CD4-positive, alpha-beta T cell (primary cell): ENCODE measurements at regions not wholly inside any gene's neighbourhood (a gene's known extent, or its start where the extent isn't known, plus 50 kb on each side); places are given as distances from the start of the nearest gene placed in this dataset.

Source experiments
- ATAC-seq: fragments of 200-7000 bp; cut with Tn5 transposase; one replicate; pipeline ENCODE4 v1.10.0; 2022; ENCODE audit warnings: mild to moderate bottlenecking; ENCODE audit not compliant: poor library complexity
- CTCF ChIA-PET: fragments of 350-600 bp; sonication (Branson Sonifier 250); formaldehyde crosslinking; loops from one replicate; lab custom pipeline; 2021; ENCODE audit warnings: antibody characterized with exemption, inconsistent platforms; lab: Charles Lee
- POLR2A ChIA-PET: fragments of 350-600 bp; sonication (Branson Sonifier 250); formaldehyde crosslinking; loops from one replicate; lab custom pipeline; 2021; ENCODE audit warnings: antibody characterized with exemption, inconsistent platforms; lab: Charles Lee
- DNase-seq, 14 experiments: peaks; one replicate each; pipeline ENCODE4 v3.0.0-alpha.2; 2013 to 2020; ENCODE audit warnings: mixed read lengths in 2 of 14
- H3K27ac ChIP-seq, 2 donors: one replicate each; pipeline versions ENCODE4 v1.5.1 to v1.7.0; 2013; ENCODE audit warnings: low read length in 2 of 2, low read depth in 1 of 2, mild to moderate bottlenecking in 1 of 2
- H3K27me3 ChIP-seq, 2 experiments: 1 replicate in 1 of 2; 2 replicates in 1 of 2; pipeline versions ENCODE4 v1.6.1 to v1.7.0; 2013; ENCODE audit warnings: low read length in 2 of 2, control low read depth in 1 of 2, mild to moderate bottlenecking in 1 of 2, moderate library complexity in 1 of 2; ENCODE audit not compliant: insufficient read depth in 2 of 2, control insufficient read depth in 1 of 2
- H3K36me3 ChIP-seq: one replicate; pipeline ENCODE4 v1.6.1; 2013; ENCODE audit warnings: low read length, control low read depth; ENCODE audit not compliant: insufficient read depth
- H3K4me1 ChIP-seq: one replicate; pipeline ENCODE4 v1.6.1; 2013; ENCODE audit warnings: low read length, control low read depth; ENCODE audit not compliant: insufficient read depth
- H3K4me3 ChIP-seq: one replicate; pipeline ENCODE4 v1.5.1; 2013; ENCODE audit warnings: mild to moderate bottlenecking, low read length, moderate library complexity
- H3K9me3 ChIP-seq, 2 experiments: 1 replicate in 1 of 2; 2 replicates in 1 of 2; pipeline versions ENCODE4 v1.6.1 to v1.7.0; 2013; ENCODE audit warnings: low read length in 2 of 2, mild to moderate bottlenecking in 2 of 2, control low read depth in 1 of 2, moderate library complexity in 1 of 2; ENCODE audit not compliant: control insufficient read depth in 1 of 2, insufficient read depth in 1 of 2
- H3K27ac Mint-ChIP-seq: one replicate; pipeline ENCODE4 v1.8.0; 2020; ENCODE audit warnings: mixed read lengths
- H3K27me3 Mint-ChIP-seq: one replicate; pipeline ENCODE4 v1.8.0; 2021; ENCODE audit warnings: mixed read lengths
- H3K36me3 Mint-ChIP-seq: one replicate; pipeline ENCODE4 v1.8.0; 2021; ENCODE audit warnings: low read depth, mixed read lengths
- H3K4me1 Mint-ChIP-seq: one replicate; pipeline ENCODE4 v1.8.0; 2021; ENCODE audit warnings: low read depth, mixed read lengths
- H3K4me3 Mint-ChIP-seq: one replicate; pipeline ENCODE4 v1.8.0; 2020; ENCODE audit warnings: mild to moderate bottlenecking, mixed read lengths
- H3K9me3 Mint-ChIP-seq: one replicate; pipeline ENCODE4 v1.8.0; 2020; ENCODE audit warnings: mixed read lengths
- intact Hi-C, 2 experiments: fragments of 100-400 bp; cut with DNase I in 1 of 2; cut with micrococcal nuclease in 1 of 2; formaldehyde crosslinking; loops; one replicate each; pipeline versions ENCODE4 v1.15.1 to v1.9.0; 2023 to 2025; cut with DNase I, micrococcal nuclease
- TF ChIP-seq, protein P1 (sequence below): fragments of 200-600 bp; IDR thresholded peaks from one replicate; pipeline ENCODE4 v1.8.0; 2022; ENCODE audit warnings: antibody characterized with exemption, mild to moderate bottlenecking

DNA sequence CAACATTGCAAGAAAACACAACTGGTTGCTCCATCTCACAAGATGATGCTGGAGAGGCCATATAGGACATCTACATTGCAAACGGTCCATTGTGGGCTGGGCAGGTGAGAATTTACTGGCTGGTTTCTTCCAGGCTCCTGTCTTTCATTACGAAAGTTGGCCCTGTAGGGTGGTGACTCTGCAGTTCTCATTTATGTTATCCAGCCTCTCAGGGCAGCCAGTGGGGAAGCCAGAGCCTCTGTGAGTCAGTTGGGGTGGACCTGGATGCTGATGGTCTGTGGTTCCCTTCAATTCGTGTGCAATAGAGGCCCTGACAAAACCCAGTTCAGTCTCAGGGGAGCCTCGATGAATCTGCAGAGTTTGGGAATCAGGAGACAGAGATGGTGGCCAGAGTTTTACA, 341.0 kb upstream of the CCL2 start:
- TF ChIP-seq, protein P1, sequence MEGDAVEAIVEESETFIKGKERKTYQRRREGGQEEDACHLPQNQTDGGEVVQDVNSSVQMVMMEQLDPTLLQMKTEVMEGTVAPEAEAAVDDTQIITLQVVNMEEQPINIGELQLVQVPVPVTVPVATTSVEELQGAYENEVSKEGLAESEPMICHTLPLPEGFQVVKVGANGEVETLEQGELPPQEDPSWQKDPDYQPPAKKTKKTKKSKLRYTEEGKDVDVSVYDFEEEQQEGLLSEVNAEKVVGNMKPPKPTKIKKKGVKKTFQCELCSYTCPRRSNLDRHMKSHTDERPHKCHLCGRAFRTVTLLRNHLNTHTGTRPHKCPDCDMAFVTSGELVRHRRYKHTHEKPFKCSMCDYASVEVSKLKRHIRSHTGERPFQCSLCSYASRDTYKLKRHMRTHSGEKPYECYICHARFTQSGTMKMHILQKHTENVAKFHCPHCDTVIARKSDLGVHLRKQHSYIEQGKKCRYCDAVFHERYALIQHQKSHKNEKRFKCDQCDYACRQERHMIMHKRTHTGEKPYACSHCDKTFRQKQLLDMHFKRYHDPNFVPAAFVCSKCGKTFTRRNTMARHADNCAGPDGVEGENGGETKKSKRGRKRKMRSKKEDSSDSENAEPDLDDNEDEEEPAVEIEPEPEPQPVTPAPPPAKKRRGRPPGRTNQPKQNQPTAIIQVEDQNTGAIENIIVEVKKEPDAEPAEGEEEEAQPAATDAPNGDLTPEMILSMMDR, result no peak
- H3K4me3 Mint-ChIP-seq, result no peak overlapping the region
- no peak for ATAC-seq
- Histone ChIP-seq H3K9me3 (no peaks in the 10 kb centered on the region), H3K27me3 (no peaks in the 10 kb centered on the region), H3K4me3 (no peak overlapping the region), H3K4me1 (no peaks in the 10 kb centered on the region), H3K36me3 (no peaks in the 10 kb centered on the region), H3K27ac (no peak overlapping the region)
- CTCF ChIA-PET, result no interaction called here
- POLR2A ChIA-PET, result no interaction called here
- no peak for DNase-seq
- H3K9me3 Mint-ChIP-seq, result no peaks in the 10 kb centered on the region
- peaks cover 11% of the 10 kb centered on the region for H3K27me3 Mint-ChIP-seq
- H3K27ac Mint-ChIP-seq, result no peak overlapping the region
- intact Hi-C loops, result no loop called here
- H3K4me1 Mint-ChIP-seq, result no peaks in the 10 kb centered on the region
- H3K36me3 Mint-ChIP-seq, result no peaks in the 10 kb centered on the region

DNA sequence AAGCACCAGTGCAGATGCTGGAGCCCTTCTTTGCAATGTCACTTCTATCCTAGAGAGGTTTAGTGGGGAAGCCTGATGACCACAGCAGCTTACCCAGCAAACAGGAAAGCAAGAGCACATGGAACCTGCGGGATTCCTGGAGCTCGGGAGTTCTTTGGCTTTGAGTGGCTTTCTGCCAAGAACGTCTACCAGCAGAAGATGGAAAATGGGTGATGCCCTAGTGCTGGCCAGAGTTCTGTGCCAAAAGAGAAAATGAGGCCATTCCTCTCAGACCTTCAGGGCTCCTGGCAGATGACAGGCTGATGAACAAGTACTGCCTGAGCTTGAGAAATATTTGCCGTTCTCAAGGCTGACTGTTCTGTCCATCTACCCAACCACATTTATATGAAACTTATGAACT, 332.1 kb upstream of the CCL2 start:
- Histone ChIP-seq H3K36me3 (no peaks in the 10 kb centered on the region), H3K27me3 (no peaks in the 10 kb centered on the region), H3K4me1 (no peaks in the 10 kb centered on the region), H3K4me3 (no peak overlapping the region), H3K27ac (no peak overlapping the region), H3K9me3 (no peaks in the 10 kb centered on the region)
- Mint-ChIP-seq H3K27me3 (peaks cover 15% of the 10 kb centered on the region), H3K9me3 (no peaks in the 10 kb centered on the region), H3K4me1 (no peaks in the 10 kb centered on the region), H3K27ac (no peak overlapping the region), H3K36me3 (no peaks in the 10 kb centered on the region), H3K4me3 (no peak overlapping the region)
- CTCF ChIA-PET, result no interaction called here
- no peak for ATAC-seq
- TF ChIP-seq, protein P1, result no peak
- POLR2A ChIA-PET, result no interaction called here
- intact Hi-C loops, result no loop called here
- DNase-seq, result no peak

DNA sequence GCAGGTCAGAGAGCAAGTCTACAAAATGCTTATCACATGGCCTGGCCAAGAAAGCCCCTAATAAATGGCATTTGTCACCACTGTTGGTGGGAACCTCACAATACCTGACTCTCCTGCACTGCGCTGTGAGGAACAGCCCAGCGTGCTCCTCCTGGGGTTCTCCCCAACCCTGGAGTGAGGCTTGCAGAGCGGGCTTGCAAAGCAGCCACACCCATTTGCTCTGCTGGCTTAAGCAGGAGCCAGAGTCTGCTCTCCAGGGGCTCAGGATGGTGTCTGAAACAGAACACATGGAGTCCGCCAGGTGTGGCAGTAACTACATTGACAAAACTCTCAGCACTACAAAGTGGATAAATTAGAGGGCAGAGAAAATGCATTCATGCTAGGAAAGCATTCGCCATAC, 331.0 kb upstream of the CCL2 start:
- Histone ChIP-seq H3K4me1 (no peaks in the 10 kb centered on the region), H3K36me3 (no peaks in the 10 kb centered on the region), H3K4me3 (no peak overlapping the region), H3K9me3 (no peaks in the 10 kb centered on the region), H3K27ac (no peak overlapping the region), H3K27me3 (no peaks in the 10 kb centered on the region)
- Mint-ChIP-seq H3K36me3 (no peaks in the 10 kb centered on the region), H3K27ac (no peak overlapping the region), H3K4me3 (no peak overlapping the region), H3K9me3 (no peaks in the 10 kb centered on the region), H3K27me3 (peaks cover 20% of the 10 kb centered on the region), H3K4me1 (no peaks in the 10 kb centered on the region)
- intact Hi-C loops, result no loop called here
- TF ChIP-seq, protein P1, result no peak
- CTCF ChIA-PET, result no interaction called here
- ATAC-seq, result no peak
- no peak for DNase-seq
- POLR2A ChIA-PET, result no interaction called here
